SK-N-SH (cell line): ENCODE measurements at regions not wholly inside any gene's neighbourhood (a gene's known extent, or its start where the extent isn't known, plus 50 kb on each side); places are given as distances from the start of the nearest gene placed in this dataset.

ENCODE experiments used
- CHD2 ChIP-seq: fragments of 150-350 bp; IDR thresholded peaks from 2 replicates; pipeline ENCODE4 v1.6.1; 2018; ENCODE audit warnings: low read length; ENCODE audit not compliant: partially characterized antibody
- CTCF ChIP-seq: fragments of 200-600 bp; sonication (generic); IDR thresholded peaks from 2 replicates; pipeline ENCODE4 v1.6.1; 2017; ENCODE audit warnings: antibody characterized with exemption, mild to moderate bottlenecking, moderate library complexity
- EP300 ChIP-seq, 2 experiments: IDR thresholded peaks; 2 replicates each; pipeline versions ENCODE4 v1.4.0 to v1.6.1; 2012; ENCODE audit warnings: borderline replicate concordance in 1 of 2, low read depth in 1 of 2, low read length in 1 of 2
- FOXJ3 ChIP-seq: sonication (generic); formaldehyde crosslinking; IDR thresholded peaks from 2 replicates; pipeline ENCODE4 v1.5.1; 2020; ENCODE audit warnings: mild to moderate bottlenecking, missing genetic modification reagents
- RCOR1 ChIP-seq: fragments of 150-350 bp; IDR thresholded peaks from 2 replicates; pipeline ENCODE4 v1.6.1; 2017; ENCODE audit warnings: antibody characterized with exemption, low read length
- USF1 ChIP-seq: IDR thresholded peaks from 2 replicates; pipeline ENCODE4 v1.4.0; 2012; ENCODE audit warnings: low read depth, borderline replicate concordance
- USF2 ChIP-seq: fragments of 150-350 bp; IDR thresholded peaks from 2 replicates; pipeline ENCODE4 v1.6.1; 2017; ENCODE audit warnings: antibody characterized with exemption, low read length, low read depth, borderline replicate concordance
- ZBTB33 ChIP-seq: IDR thresholded peaks from 2 replicates; pipeline ENCODE4 v1.4.0; 2012; ENCODE audit warnings: low read depth, borderline replicate concordance

GRCh38 chr14:37695866-37696265 lies 100.4 kb downstream of the TTC6 start:
- TF ChIP-seq CTCF (no peak), CHD2 (no peak), RCOR1 (no peak), USF1 (no peak), EP300 (IDR thresholded peaks at IDR 0.05; ENCODE audit: borderline replicate concordance in 1 of 2, low read depth in 1 of 2, low read length in 1 of 2) (no peak), USF2 (no peak), FOXJ3 (CRISPR knock-in tag) (no peak), ZBTB33 (no peak)
